ENCODE measurements at regions not wholly inside any gene's neighbourhood (a gene's known extent, or its start where the extent isn't known, plus 50 kb on each side); places are given as distances from the start of the nearest gene placed in this dataset.

GRCh38 chr11:29782447-29782846, 234.4 kb downstream of the KCNA4 start:
- no peak for DNase-seq (ENCODE audit: low read depth)

GRCh38 chr11:29781268-29781667, 235.6 kb downstream of the KCNA4 start:
- no peak for DNase-seq (ENCODE audit: low read depth)

- no peak for DNase-seq (ENCODE audit: low read depth)
Observed at GRCh38 chr11:29780756-29781155, 236.1 kb downstream of the KCNA4 start.

GRCh38 chr11:29773656-29774264, 243.1 kb downstream of the KCNA4 start:
- DNase-seq (ENCODE audit: low read depth): peak; percentile 6

DNA sequence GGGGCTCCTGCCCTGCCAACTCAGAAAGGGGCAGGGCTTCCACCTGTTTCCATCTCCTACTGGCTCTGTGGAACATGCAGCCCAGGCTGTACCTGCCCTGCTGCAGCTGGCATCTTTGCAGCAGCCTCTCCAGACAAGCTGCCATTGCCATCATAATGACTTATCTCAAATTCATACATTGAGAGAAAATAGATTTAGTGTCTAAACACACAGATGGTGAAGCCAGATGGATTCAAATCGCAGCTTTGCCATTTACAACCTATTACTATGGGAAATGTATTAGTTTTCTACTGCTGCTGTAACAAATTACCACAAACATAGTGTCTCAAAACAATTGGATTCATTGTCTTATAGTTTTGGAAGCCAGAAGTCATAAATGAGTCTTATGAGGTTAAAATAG, 260.0 kb downstream of the KCNA4 start:
- no peak for DNase-seq (ENCODE audit: low read depth)

GRCh38 chr11:29755474-29755873, 261.4 kb downstream of the KCNA4 start:
- DNase-seq (ENCODE audit: low read depth): no peak

- peak; percentile 1 for DNase-seq (ENCODE audit: low read depth)
Observed at GRCh38 chr11:29751618-29752017, 265.2 kb downstream of the KCNA4 start.

GRCh38 chr11:29750392-29750791, 266.4 kb downstream of the KCNA4 start:
- DNase-seq (ENCODE audit: low read depth): no peak

- DNase-seq (ENCODE audit: low read depth): no peak
Observed at GRCh38 chr11:29734287-29734686, 282.5 kb downstream of the KCNA4 start.

- DNase-seq (ENCODE audit: low read depth): no peak
Observed at GRCh38 chr11:29713831-29714320, 303.0 kb downstream of the KCNA4 start.

GRCh38 chr11:29712616-29713015, 304.2 kb downstream of the KCNA4 start:
- no peak for DNase-seq (ENCODE audit: low read depth)

- DNase-seq (ENCODE audit: low read depth): no peak
Observed at GRCh38 chr11:29707924-29708323, 308.9 kb downstream of the KCNA4 start.

DNA sequence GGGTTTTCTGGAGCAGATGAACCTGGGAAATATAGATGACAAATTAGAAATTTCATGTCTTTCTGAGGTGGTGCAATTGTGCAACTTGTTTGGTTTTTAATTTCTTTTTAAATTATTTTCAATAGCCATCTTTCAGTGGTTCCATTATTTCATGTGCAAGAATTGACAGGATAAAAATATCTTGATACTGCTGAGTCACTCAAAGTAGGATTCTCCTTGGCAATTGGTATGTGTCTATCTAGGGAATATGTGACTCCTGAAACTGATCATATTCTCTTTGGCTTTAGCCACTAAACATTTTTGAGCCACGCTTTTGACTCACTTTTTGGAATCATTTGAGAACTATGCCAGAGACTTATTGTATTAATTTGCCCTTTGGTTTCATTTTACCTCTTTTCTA, 331.5 kb downstream of the KCNA4 start:
- no peak for DNase-seq (ENCODE audit: low read depth)

GRCh38 chr11:29682856-29683255, 334.0 kb downstream of the KCNA4 start:
- DNase-seq (ENCODE audit: low read depth): no peak

- DNase-seq (ENCODE audit: low read depth): no peak
Observed at GRCh38 chr11:29679996-29680395, 336.8 kb downstream of the KCNA4 start.

GRCh38 chr11:29676993-29677392, 339.8 kb downstream of the KCNA4 start:
- peak; percentile 8 for DNase-seq (ENCODE audit: low read depth)

DNA sequence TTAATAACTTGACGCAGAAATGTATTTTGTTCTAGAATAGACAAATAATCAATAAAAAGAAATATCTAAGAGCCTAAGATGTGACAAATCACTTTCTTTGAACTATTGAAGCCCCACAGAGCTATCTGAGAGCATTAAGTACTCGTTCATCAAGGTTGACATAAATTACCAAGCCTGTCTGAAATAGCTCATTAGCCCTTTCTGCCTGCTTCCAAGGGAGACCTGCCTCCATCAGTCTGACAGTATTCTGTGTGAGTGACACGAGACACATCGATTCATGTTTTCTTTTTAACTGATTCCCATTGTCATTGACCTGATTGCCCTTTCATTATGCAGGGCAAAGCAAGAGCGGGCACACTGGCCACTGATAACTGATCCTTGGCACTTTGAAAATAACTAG, 347.5 kb downstream of the KCNA4 start:
- DNase-seq (ENCODE audit: low read depth): no peak

DNA sequence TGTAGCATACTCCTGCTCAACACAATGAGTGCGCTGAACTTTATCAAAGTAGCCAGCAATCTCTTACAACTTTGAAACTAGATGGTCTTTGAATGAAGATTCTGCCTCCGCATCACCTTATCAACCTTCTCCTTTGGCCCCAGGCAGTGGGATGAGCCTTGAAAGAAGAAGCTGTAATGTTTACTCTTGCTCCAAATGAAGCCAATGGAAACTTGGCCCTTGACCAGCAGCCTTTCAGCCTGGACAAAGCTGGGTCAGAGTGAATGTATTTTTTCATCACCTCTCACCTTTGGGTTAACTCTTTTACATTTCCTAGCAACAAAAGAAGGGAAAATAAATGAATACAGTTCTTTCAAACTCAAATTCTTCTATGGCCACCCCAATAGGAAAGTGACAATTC, 359.1 kb downstream of the KCNA4 start:
- no peak for DNase-seq (ENCODE audit: low read depth)

DNA sequence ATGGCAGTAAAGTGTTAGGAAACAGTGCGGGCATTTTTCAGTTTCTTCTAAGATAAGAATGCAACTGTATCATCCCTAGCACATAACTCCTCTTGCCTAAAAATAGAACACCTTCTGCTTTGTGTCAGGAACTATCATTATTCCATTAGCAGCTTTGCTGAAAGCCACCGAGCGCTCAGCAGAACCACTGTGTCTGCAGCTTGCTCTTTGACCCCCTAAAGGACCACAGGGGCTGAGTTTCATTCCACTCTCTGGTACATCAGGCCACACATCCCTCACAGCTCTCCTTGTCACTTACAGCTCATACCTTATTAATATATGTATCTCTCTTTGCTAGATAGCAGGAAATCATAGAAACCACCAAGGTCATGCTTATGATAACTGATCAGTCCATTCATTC, 360.2 kb downstream of the KCNA4 start:
- peak; percentile 60 for DNase-seq (ENCODE audit: low read depth)

DNA sequence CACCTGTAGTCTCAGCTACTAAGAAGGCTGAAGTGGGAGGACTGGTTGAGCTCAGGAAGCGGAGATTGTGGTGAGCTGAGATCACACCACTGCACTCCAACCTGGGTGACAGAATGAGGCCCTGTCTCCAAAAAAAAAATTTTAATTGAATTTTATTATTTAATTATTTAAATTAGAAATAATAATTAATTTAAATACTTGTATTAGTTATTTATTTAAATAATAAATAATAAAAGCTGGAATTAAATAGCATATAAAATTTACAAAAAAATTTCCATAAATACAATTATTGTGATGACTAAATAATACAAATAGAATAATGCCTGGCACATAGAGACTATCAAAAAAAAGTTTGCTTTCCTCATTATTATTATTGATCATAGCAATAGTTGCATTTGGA, 371.5 kb downstream of the KCNA4 start:
- DNase-seq (ENCODE audit: low read depth): no peak

GRCh38 chr11:29641201-29641600, 375.6 kb downstream of the KCNA4 start:
- peak; percentile 51 for DNase-seq (ENCODE audit: low read depth)

DNA sequence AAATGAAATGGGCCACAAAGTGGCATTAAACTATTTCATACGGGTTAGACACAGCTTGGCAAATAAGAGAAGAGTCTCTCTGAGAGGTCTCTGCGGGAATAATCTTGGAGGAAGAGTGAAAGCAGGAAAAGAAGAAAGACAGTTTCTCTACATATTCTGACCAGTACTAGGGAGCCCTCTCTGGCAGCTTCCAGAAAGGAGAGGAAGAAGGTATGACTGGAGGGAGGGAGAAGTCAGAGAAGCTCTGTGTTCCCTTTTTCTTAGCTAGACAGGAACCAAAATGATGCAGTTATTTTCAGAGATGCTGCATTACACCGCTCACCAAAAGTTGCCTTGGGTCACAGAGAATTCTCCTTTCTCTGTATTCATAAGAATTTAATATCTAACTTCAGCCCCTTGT, 382.1 kb downstream of the KCNA4 start:
- no peak for DNase-seq (ENCODE audit: low read depth)

DNA sequence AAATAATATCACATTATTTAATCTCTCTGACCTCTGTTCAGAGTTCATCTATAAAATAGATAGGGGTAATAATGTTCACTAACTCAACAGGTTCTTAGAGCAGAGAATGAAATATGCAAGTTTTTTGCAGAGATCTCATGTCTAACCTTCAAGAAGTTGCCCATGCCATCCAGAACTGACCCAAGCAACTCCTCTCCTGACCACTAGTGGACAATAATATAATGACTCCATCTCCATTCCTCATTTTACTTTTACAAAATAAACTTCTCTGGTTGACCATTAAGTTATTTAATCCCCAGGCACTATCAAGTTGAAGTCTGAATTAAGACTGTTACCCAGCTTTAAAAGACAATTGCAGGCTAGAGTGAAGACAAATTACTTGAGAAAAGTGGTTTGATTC, 382.6 kb downstream of the KCNA4 start:
- DNase-seq (ENCODE audit: low read depth): peak; percentile 48

DNA sequence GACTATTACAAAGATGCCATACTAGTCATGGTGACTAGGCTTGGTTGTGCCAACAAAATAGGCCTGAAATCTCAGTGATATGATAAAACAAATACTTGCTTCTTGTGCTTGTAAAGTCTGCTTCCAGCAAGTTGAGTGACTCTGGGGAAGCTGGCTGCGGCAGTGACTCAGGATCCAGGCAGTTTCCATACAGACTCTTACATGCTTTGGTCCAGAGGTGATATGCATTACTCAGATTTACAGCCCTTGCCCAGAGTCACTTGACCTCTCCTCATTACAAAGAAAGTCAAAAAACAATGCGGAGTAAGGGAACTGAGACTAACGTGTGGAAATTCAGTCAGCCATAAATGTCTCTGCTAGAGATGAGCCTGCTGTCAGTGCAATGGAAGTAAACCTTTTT, 387.5 kb downstream of the KCNA4 start:
- DNase-seq (ENCODE audit: low read depth): peak; percentile 67

GRCh38 chr11:29628609-29629008, 388.2 kb downstream of the KCNA4 start:
- DNase-seq (ENCODE audit: low read depth): no peak
